HG02870 (cell line): ENCODE measurements at regions not wholly inside any gene's neighbourhood (a gene's known extent, or its start where the extent isn't known, plus 50 kb on each side); places are given as distances from the start of the nearest gene placed in this dataset.
"Not testable (repeated sequence)": the region's sequence is repeated elsewhere in the genome, so short reads cannot be mapped to it uniquely, and the experiment has no call there.

ENCODE experiments used
- ATAC-seq: cut with Tn5 transposase; IDR thresholded peaks from one replicate; pipeline ENCODE4 v1.9.1; 2021; ENCODE audit warnings: mild to moderate bottlenecking, moderate library complexity; ENCODE audit not compliant: unreplicated experiment

GRCh38 chr11:103716363-103716762 lies 320.1 kb upstream of the DDI1 start:
- ATAC-seq, result no peak

- no peak for ATAC-seq
These were observed 309.2 kb upstream of the DDI1 start for GRCh38 chr11:103727262-103727661.

GRCh38 chr11:103729617-103730016 lies 306.8 kb upstream of the DDI1 start:
- no peak for ATAC-seq

GRCh38 chr11:103730131-103730940 lies 306.1 kb upstream of the DDI1 start:
- no peak for ATAC-seq

- ATAC-seq, result no peak
These were observed 304.8 kb upstream of the DDI1 start for GRCh38 chr11:103731670-103732069.

- ATAC-seq, result no peak
These were observed 302.6 kb upstream of the DDI1 start for GRCh38 chr11:103733889-103734288.

- no peak for ATAC-seq
These were observed 300.9 kb upstream of the DDI1 start for GRCh38 chr11:103735497-103736032.

- ATAC-seq, result no peak
These were observed 300.0 kb upstream of the DDI1 start for GRCh38 chr11:103736315-103737036.

GRCh38 chr11:103737037-103737622 lies 299.3 kb upstream of the DDI1 start:
- ATAC-seq, result no peak

- no peak for ATAC-seq
These were observed 298.7 kb upstream of the DDI1 start for GRCh38 chr11:103737747-103738146.

GRCh38 chr11:103739074-103739796 lies 297.2 kb upstream of the DDI1 start:
- not testable (repeated sequence) for ATAC-seq

GRCh38 chr11:103744496-103745153 lies 291.8 kb upstream of the DDI1 start:
- no peak for ATAC-seq

- ATAC-seq, result no peak
These were observed 287.3 kb upstream of the DDI1 start for GRCh38 chr11:103749158-103749557.

GRCh38 chr11:103768816-103769215 lies 267.6 kb upstream of the DDI1 start:
- no peak for ATAC-seq

GRCh38 chr11:103773059-103773458 lies 263.4 kb upstream of the DDI1 start:
- ATAC-seq, result no peak

- ATAC-seq, result no peak
These were observed 262.9 kb upstream of the DDI1 start for GRCh38 chr11:103773537-103773936.

- no peak for ATAC-seq
These were observed 257.4 kb upstream of the DDI1 start for GRCh38 chr11:103779054-103779453.

GRCh38 chr11:103789952-103790351 lies 246.5 kb upstream of the DDI1 start:
- no peak for ATAC-seq

- ATAC-seq, result no peak
These were observed 243.4 kb upstream of the DDI1 start for GRCh38 chr11:103792981-103793468.

- ATAC-seq, result no peak
These were observed 242.2 kb upstream of the DDI1 start for GRCh38 chr11:103794262-103794661.
